ENCODE measurements at regions not wholly inside any gene's neighbourhood (a gene's known extent, or its start where the extent isn't known, plus 50 kb on each side); places are given as distances from the start of the nearest gene placed in this dataset.

DNA sequence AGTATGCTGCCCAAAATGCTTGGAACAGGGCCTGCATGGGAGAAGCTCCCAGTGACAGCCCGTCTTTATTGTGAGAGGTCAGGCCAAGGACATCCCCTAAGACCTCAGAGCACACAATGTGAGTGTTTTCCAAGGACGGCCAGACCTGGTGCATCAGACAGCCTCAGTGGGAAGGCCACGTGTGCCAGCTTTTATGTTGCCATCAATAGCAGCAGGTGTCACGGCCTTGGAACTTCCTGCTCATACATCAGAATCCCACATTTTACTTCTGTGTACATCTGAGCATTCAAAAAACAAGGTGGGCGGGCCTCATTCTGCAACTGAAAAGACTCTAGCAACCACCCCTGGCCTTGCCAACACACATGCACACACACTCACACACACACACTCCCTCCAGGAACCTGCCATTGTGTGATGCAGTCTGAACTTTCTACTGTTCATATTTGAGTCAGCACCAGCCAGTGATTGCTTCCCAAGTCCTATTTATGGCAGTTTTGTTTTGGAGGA is 753.1 kb upstream of the TBX3 start:
- H3K9me3 ChIP-seq (ENCODE audit: low read depth): no peaks in the 10 kb centered on the region
- H3F3A ChIP-seq (ENCODE audit: insufficient read depth): no peaks in the 10 kb centered on the region
- 0 out of 2 replicates have a peak, but pooled peaks cover 6% of the 10 kb centered on the region for H3K4me1 ChIP-seq (ENCODE audit: insufficient read depth)
- H2AFZ ChIP-seq: no peak overlapping the region
- peak; percentile 25 for DNase-seq
- in situ Hi-C loops (cut with MboI): no loop called here
- no peak overlapping the region for H3K4me3 ChIP-seq
- 49 to 58% methylated on average over 5 of the region's 5 CpGs for WGBS, 2 experiments (ENCODE audit: low coverage in 1 of 2, low lambda C conversion rate in 2 of 2, missing lambda C conversion rate in 2 of 2)
- H3K9ac ChIP-seq: no peak overlapping the region
- no peak for TF ChIP-seq EZH2phosphoT487 (IDR thresholded peaks at IDR 0.05; ENCODE audit: insufficient read depth, low read depth)
- no peak for TF ChIP-seq EZH2 (IDR thresholded peaks at IDR 0.05; ENCODE audit: insufficient read depth, poor library complexity, severe bottlenecking)
- 0 out of 2 replicates have a peak, but pooled peaks cover 5% of the 10 kb centered on the region for H3K9me2 ChIP-seq (ENCODE audit: insufficient read depth)
- H4K20me1 ChIP-seq (ENCODE audit: insufficient read depth): no peaks in the 10 kb centered on the region
- no peaks in the 10 kb centered on the region for H3K27me3 ChIP-seq (replicated peaks; ENCODE audit: insufficient read depth)
- no peak overlapping the region for H3K27ac ChIP-seq
- no peaks in the 10 kb centered on the region for H3K36me3 ChIP-seq (ENCODE audit: low read depth)
- H3K79me2 ChIP-seq (ENCODE audit: insufficient read depth): no peaks in the 10 kb centered on the region
- no peak overlapping the region for H3K4me2 ChIP-seq (ENCODE audit: unreplicated experiment)

DNA sequence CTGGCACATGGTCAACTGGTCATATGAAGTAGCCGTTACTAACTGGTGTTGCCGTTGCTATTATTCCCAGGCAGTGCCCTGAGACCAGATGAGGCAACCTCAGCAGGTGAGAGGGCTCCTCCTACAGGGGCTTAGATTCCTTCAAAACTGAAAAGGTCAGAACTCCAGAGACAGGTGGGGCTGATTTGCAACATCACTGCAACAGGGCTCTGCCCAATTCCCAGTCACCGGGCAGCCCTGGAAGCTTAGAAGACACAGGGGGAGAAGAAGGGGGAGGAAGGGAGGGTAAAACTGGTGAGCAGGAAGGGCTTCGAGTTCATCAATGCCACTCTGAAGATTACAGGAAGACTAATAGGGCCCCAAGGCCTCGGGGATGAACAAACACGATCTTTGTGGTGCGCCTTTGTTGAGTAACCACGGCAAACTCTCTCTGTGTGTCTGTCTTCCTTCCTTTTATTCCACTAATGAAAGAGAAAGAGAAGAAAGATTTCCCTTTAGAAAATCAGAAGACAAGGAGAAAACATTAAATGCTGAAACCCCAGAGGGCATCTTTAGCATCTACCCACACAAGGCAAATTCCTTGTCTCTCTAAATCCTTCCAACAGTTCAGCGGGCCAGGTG is 749.1 kb upstream of the TBX3 start:
- TF ChIP-seq EZH2 (IDR thresholded peaks at IDR 0.05; ENCODE audit: insufficient read depth, poor library complexity, severe bottlenecking): no peak
- no peak for TF ChIP-seq EZH2phosphoT487 (IDR thresholded peaks at IDR 0.05; ENCODE audit: insufficient read depth, low read depth)
- H3K79me2 ChIP-seq (ENCODE audit: insufficient read depth): no peaks in the 10 kb centered on the region
- H3K36me3 ChIP-seq (ENCODE audit: low read depth): no peaks in the 10 kb centered on the region
- WGBS, 2 experiments (ENCODE audit: low coverage in 1 of 2, low lambda C conversion rate in 2 of 2, missing lambda C conversion rate in 2 of 2): 74 to 76% methylated on average over 9 of the region's 9 CpGs
- no peak overlapping the region for H3K4me2 ChIP-seq (ENCODE audit: unreplicated experiment)
- H2AFZ ChIP-seq: no peak overlapping the region
- in situ Hi-C loops (cut with MboI): no loop called here
- no peaks in the 10 kb centered on the region for H3K9me3 ChIP-seq (ENCODE audit: low read depth)
- H3K4me1 ChIP-seq (ENCODE audit: insufficient read depth): no peaks in the 10 kb centered on the region
- H3K27ac ChIP-seq: no peak overlapping the region
- DNase-seq: no peak
- no peaks in the 10 kb centered on the region for H3K27me3 ChIP-seq (replicated peaks; ENCODE audit: insufficient read depth)
- no peaks in the 10 kb centered on the region for H4K20me1 ChIP-seq (ENCODE audit: insufficient read depth)
- H3K9ac ChIP-seq: no peak overlapping the region
- H3K4me3 ChIP-seq: no peak overlapping the region
- H3K9me2 ChIP-seq (ENCODE audit: insufficient read depth): 0 out of 2 replicates have a peak, but pooled peaks cover 5% of the 10 kb centered on the region
- no peaks in the 10 kb centered on the region for H3F3A ChIP-seq (ENCODE audit: insufficient read depth)

DNA sequence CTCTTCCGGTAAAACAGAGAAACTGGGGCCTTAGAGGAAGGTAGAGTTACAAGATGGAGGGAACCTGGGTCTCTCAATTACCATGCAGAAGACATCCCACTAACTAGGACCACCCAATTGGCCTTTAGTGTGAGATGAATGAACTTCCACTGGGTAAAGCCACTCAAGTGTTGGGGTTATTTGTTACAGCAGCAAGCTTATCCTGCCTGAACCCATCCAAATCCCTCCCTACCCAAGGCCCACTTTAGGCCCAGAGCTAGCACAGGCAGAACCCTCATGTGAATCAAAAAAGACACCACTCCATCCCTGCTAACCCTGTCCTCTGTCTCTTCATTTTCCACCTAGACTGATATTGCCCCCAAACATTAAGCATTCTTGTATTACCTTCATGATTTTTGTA is 746.7 kb upstream of the TBX3 start:
- 81 to 83% methylated on average over 1 of the region's 1 CpG for WGBS, 2 experiments (ENCODE audit: low coverage in 1 of 2, low lambda C conversion rate in 2 of 2, missing lambda C conversion rate in 2 of 2)
- no peak overlapping the region for H3K9ac ChIP-seq

DNA sequence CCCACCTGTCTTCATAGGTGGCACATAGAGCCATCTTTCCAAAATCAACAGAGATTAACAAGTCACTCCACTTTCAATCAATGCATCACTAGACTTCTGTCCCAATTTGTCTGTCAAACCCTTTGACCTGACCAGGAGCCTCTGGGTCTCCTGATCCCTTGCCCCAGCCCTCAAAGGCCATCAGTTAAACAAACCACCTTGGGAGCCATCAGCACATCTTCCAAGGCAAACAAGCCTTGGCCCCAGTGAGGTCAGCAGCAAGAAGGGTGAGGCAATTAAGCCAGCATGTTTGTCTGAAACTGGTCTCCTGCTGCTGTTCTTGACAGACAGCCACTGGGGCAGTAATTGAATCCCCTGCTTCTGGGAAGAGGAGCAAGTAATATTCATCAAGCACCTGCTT is 742.8 kb upstream of the TBX3 start:
- H3K27ac ChIP-seq: no peak overlapping the region
- H3K9ac ChIP-seq: no peak overlapping the region

More for the DNA sequence above, 746.7 kb upstream of the TBX3 start:
- 0 out of 2 replicates have a peak, but pooled peaks cover 5% of the 10 kb centered on the region for H3K9me2 ChIP-seq (ENCODE audit: insufficient read depth)
- no peaks in the 10 kb centered on the region for H3K9me3 ChIP-seq (ENCODE audit: low read depth)
- no peak overlapping the region for H2AFZ ChIP-seq
- H4K20me1 ChIP-seq (ENCODE audit: insufficient read depth): no peaks in the 10 kb centered on the region
- H3F3A ChIP-seq (ENCODE audit: insufficient read depth): no peaks in the 10 kb centered on the region
- H3K4me1 ChIP-seq (ENCODE audit: insufficient read depth): no peaks in the 10 kb centered on the region
- no peak overlapping the region for H3K27ac ChIP-seq
- no peak overlapping the region for H3K4me2 ChIP-seq (ENCODE audit: unreplicated experiment)
- H3K27me3 ChIP-seq (replicated peaks; ENCODE audit: insufficient read depth): no peaks in the 10 kb centered on the region
- no peaks in the 10 kb centered on the region for H3K79me2 ChIP-seq (ENCODE audit: insufficient read depth)
- H3K4me3 ChIP-seq: no peak overlapping the region
- no peak for DNase-seq
- in situ Hi-C loops (cut with MboI): no loop called here
- no peaks in the 10 kb centered on the region for H3K36me3 ChIP-seq (ENCODE audit: low read depth)
- TF ChIP-seq EZH2phosphoT487 (IDR thresholded peaks at IDR 0.05; ENCODE audit: insufficient read depth, low read depth): no peak
- TF ChIP-seq EZH2 (IDR thresholded peaks at IDR 0.05; ENCODE audit: insufficient read depth, poor library complexity, severe bottlenecking): no peak

More for the DNA sequence above, 742.8 kb upstream of the TBX3 start:
- no peak overlapping the region for H3K4me2 ChIP-seq (ENCODE audit: unreplicated experiment)
- no peaks in the 10 kb centered on the region for H3K36me3 ChIP-seq (ENCODE audit: low read depth)
- H3F3A ChIP-seq (ENCODE audit: insufficient read depth): no peaks in the 10 kb centered on the region
- no peak overlapping the region for H3K4me3 ChIP-seq
- no peaks in the 10 kb centered on the region for H3K27me3 ChIP-seq (replicated peaks; ENCODE audit: insufficient read depth)
- TF ChIP-seq EZH2 (IDR thresholded peaks at IDR 0.05; ENCODE audit: insufficient read depth, poor library complexity, severe bottlenecking) (no peak), EZH2phosphoT487 (IDR thresholded peaks at IDR 0.05; ENCODE audit: insufficient read depth, low read depth) (no peak)
- in situ Hi-C loops (cut with MboI): no loop called here
- H2AFZ ChIP-seq: no peak overlapping the region
- H3K9me2 ChIP-seq (ENCODE audit: insufficient read depth): no peaks in the 10 kb centered on the region
- no peaks in the 10 kb centered on the region for H3K9me3 ChIP-seq (ENCODE audit: low read depth)
- no peaks in the 10 kb centered on the region for H4K20me1 ChIP-seq (ENCODE audit: insufficient read depth)
- H3K4me1 ChIP-seq (ENCODE audit: insufficient read depth): no peaks in the 10 kb centered on the region
- no peaks in the 10 kb centered on the region for H3K79me2 ChIP-seq (ENCODE audit: insufficient read depth)
- DNase-seq: no peak

Measured in GM23248 (cell line).